ENCODE measurements at regions not wholly inside any gene's neighbourhood (a gene's known extent, or its start where the extent isn't known, plus 50 kb on each side); places are given as distances from the start of the nearest gene placed in this dataset.

DNA sequence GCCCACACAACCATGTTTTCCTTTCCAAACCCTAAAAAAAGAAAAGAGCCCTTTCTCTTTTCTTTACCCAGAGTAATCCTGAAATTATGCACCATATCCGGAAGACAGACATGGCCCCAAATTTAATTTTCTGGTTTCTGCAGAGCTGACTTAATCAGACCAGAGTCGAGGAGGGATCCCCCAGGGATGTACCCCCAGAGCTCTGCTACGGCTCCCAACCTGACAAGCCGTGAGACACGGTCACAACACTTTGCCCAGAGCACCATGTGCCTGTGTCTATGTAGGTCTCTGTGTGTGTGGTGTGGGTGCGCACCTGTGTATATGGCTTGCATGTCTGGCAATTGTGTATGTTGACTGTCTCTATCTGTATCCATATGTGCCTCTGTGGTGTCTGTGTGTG lies 77.6 kb upstream of the CLMN start:
- Mint-ChIP-seq H3K4me1 (ENCODE audit: low read depth) (peaks cover 4% of the 10 kb centered on the region; the same call in 1 of the 2 replicates), H3K27me3 (ENCODE audit: insufficient read depth) (peaks cover 2% of the 10 kb centered on the region; the same call in 1 of the 2 replicates), H3K27ac (no peak overlapping the region), H3K9me3 (no peaks in the 10 kb centered on the region; the same call in 1 of the 2 replicates), H3K36me3 (ENCODE audit: low read depth) (no peaks in the 10 kb centered on the region), H3K4me3 (no peak overlapping the region)
- DNase-seq = no peak
- TF ChIP-seq, protein P1, sequence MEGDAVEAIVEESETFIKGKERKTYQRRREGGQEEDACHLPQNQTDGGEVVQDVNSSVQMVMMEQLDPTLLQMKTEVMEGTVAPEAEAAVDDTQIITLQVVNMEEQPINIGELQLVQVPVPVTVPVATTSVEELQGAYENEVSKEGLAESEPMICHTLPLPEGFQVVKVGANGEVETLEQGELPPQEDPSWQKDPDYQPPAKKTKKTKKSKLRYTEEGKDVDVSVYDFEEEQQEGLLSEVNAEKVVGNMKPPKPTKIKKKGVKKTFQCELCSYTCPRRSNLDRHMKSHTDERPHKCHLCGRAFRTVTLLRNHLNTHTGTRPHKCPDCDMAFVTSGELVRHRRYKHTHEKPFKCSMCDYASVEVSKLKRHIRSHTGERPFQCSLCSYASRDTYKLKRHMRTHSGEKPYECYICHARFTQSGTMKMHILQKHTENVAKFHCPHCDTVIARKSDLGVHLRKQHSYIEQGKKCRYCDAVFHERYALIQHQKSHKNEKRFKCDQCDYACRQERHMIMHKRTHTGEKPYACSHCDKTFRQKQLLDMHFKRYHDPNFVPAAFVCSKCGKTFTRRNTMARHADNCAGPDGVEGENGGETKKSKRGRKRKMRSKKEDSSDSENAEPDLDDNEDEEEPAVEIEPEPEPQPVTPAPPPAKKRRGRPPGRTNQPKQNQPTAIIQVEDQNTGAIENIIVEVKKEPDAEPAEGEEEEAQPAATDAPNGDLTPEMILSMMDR (IDR thresholded peaks at IDR 0.05) = no peak

DNA sequence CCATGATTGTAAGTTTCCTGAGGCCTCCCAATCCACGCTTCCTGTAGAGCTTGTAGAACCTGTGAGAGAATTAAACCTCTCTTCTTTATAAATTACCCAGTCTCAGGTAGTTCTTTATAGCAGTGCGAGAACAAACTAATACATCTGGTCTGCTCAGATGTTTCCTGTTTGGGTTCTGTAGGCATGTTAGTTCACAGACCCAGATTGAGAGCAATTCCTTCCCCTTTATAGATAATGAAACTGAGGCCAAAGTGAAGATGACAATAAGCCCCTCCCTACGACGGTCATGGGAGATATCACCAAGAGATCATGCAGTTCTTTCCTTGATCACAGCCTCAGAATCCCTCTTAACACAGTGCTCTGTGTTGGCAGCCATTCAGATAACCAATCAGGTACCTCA lies 76.5 kb upstream of the CLMN start:
- no peaks in the 10 kb centered on the region for H3K36me3 Mint-ChIP-seq (ENCODE audit: low read depth)
- peaks cover 2% of the 10 kb centered on the region; the same call in 1 of the 2 replicates for H3K27me3 Mint-ChIP-seq (ENCODE audit: insufficient read depth)
- no peaks in the 10 kb centered on the region for H3K4me1 Mint-ChIP-seq (ENCODE audit: low read depth)
- H3K4me3 Mint-ChIP-seq = no peak overlapping the region
- H3K9me3 Mint-ChIP-seq = no peaks in the 10 kb centered on the region; the same call in 1 of the 2 replicates
- no peak for DNase-seq
- no peak overlapping the region for H3K27ac Mint-ChIP-seq
- TF ChIP-seq, protein P1 (IDR thresholded peaks at IDR 0.05) = no peak

DNA sequence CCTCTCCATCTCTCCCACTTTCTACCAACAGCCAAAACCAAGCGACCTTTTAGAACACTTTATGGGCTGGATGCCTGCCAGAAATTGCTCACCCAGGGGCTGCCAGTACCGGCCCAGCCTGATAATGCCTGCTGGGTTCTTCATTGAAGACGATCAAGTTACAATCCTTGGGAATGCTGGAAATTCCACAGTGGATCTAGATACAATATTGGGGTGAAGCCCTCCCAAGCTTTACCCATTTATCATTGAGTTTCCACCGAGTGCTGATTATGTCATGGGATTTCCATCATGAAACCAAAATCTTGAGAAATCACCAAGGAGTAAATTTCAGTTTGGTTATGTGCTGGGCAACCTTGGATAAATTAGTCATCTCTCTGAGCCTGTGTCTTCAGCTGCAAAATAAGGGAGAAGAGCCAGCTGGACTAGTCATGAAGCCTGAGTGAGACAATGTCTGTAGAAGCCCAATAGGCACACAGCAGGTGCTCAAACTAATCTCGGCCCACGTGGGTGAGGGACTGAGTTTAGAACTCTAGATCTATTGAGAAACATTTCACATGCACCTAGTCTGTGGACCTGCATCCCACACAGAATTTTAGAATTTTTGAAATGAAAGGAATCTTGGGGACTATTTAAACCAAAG lies 75.5 kb upstream of the CLMN start:
- TF ChIP-seq, protein P1 (IDR thresholded peaks at IDR 0.05) = no peak

DNA sequence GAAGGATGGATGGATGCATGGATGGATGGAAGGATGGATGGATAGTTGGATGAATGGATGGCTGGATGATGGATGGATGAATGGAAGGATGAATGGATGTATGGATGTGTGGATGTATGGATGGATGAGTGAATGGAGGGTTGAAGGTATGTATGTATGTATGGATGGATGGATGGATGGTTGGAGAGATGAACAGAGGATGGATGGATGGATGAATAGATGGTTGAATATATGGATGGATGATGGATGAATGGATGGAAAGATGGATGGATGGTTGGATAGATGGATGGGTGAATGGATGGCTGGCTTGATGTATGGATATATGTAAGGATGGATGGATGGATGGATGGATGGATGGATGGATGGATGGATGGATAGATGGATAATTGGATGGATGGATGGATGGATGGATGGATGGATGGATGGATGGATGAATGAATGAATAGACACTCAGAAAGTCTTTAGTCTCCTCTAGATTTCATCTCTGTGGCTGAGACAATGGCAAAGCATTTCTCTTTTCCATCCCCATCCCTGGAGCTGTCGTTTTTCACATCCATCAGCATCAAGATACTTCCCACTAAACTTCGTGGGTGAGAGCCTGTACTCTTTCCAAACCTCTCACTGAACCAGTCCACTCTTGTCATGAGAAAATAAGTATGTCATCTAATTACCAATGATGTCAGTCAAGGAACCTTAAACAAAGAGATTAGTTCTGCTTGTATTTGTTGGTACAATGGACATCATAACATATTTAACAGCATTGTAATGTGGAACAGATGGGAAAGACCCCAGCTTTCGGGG lies 74.8 kb upstream of the CLMN start:
- DNase-seq = no peak
- H3K27ac Mint-ChIP-seq = no peak overlapping the region
- no peaks in the 10 kb centered on the region; the same call in 1 of the 2 replicates for H3K9me3 Mint-ChIP-seq
- no peaks in the 10 kb centered on the region for H3K4me1 Mint-ChIP-seq (ENCODE audit: low read depth)
- peaks cover 2% of the 10 kb centered on the region; the same call in 1 of the 2 replicates for H3K27me3 Mint-ChIP-seq (ENCODE audit: insufficient read depth)
- no peak overlapping the region for H3K4me3 Mint-ChIP-seq
- no peaks in the 10 kb centered on the region for H3K36me3 Mint-ChIP-seq (ENCODE audit: low read depth)
- TF ChIP-seq, protein P1 (IDR thresholded peaks at IDR 0.05) = no peak

More for the DNA sequence above, 75.5 kb upstream of the CLMN start:
- H3K4me1 Mint-ChIP-seq (ENCODE audit: low read depth) = no peaks in the 10 kb centered on the region
- H3K4me3 Mint-ChIP-seq = no peak overlapping the region
- no peak for DNase-seq
- no peaks in the 10 kb centered on the region for H3K36me3 Mint-ChIP-seq (ENCODE audit: low read depth)
- H3K27ac Mint-ChIP-seq = no peak overlapping the region
- no peaks in the 10 kb centered on the region; the same call in 1 of the 2 replicates for H3K9me3 Mint-ChIP-seq
- peaks cover 2% of the 10 kb centered on the region; the same call in 1 of the 2 replicates for H3K27me3 Mint-ChIP-seq (ENCODE audit: insufficient read depth)

DNA sequence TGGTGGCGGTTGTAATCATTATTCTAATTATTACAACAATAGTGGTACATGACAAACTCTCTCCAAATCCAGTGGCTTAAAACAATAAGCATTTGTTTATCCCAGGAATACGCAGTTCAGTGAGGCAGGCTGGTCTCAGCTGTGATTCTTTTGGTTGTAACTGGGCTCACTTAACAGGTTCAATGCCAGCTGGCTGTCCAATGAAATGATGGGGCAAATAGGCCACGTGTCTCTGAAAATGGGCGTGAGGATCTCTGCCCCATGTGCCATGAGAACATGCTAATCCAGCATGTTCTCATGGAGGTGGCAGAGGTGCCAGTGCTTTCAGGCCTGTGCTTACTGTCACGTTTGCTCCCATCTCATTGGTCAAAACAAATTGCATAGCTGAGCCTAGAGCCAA lies 73.1 kb upstream of the CLMN start:
- H3K27me3 Mint-ChIP-seq (ENCODE audit: insufficient read depth) = peaks cover 2% of the 10 kb centered on the region; the same call in 1 of the 2 replicates

More for the DNA sequence above, 73.1 kb upstream of the CLMN start:
- TF ChIP-seq, protein P1 (IDR thresholded peaks at IDR 0.05) = no peak
- no peak for DNase-seq
- Mint-ChIP-seq H3K9me3 (no peaks in the 10 kb centered on the region; the same call in 1 of the 2 replicates), H3K27ac (no peak overlapping the region), H3K4me3 (no peak overlapping the region), H3K36me3 (ENCODE audit: low read depth) (no peaks in the 10 kb centered on the region), H3K4me1 (ENCODE audit: low read depth) (peaks cover 7% of the 10 kb centered on the region)

Data from HFFc6 (cell line).